OCI-LY7 (cell line): ENCODE measurements at regions not wholly inside any gene's neighbourhood (a gene's known extent, or its start where the extent isn't known, plus 50 kb on each side); places are given as distances from the start of the nearest gene placed in this dataset.

ENCODE experiments used
- BruUV-seq: library from RNA; stranded (reverse); fragments of 400-500 nt; replicated peaks from 2 replicates; lab custom pipeline; 2021; lab: Mats Ljungman, UMichigan
- CTCF ChIA-PET: fragments of 300-600 bp; sonication (Branson Sonifier 250); formaldehyde crosslinking; loops from one replicate; lab custom pipeline; 2022; ENCODE audit warnings: antibody characterized with exemption; ENCODE audit not compliant: unreplicated experiment; lab: Charles Lee
- POLR2A ChIA-PET: fragments of 300-600 bp; sonication (Branson Sonifier 250); formaldehyde crosslinking; loops from one replicate; lab custom pipeline; 2022; ENCODE audit warnings: antibody characterized with exemption; lab: Charles Lee
- DNase-seq: peaks from one replicate; pipeline ENCODE4 v3.0.0-alpha.2; 2015; ENCODE audit warnings: low spot score
- H2AFZ ChIP-seq: fragments of 200-600 bp; sonication (generic), shearing (Covaris generic); 2 replicates; pipeline ENCODE4 v1.6.1; 2014; ENCODE audit warnings: mild to moderate bottlenecking, antibody characterized with exemption, low read length, moderate library complexity
- H3K27ac ChIP-seq: fragments of 200-600 bp; sonication (generic); 2 replicates; pipeline ENCODE4 v1.5.1; 2014; ENCODE audit warnings: mixed run types, low read depth, mild to moderate bottlenecking, moderate library complexity, low read length, inconsistent platforms; ENCODE audit not compliant: poor library complexity, severe bottlenecking
- H3K36me3 ChIP-seq: fragments of 200-600 bp; sonication (generic); 2 replicates; pipeline ENCODE4 v1.6.1; 2014; ENCODE audit warnings: mild to moderate bottlenecking, antibody characterized with exemption, low read length, moderate library complexity, mixed read lengths; ENCODE audit not compliant: insufficient read depth
- H3K4me1 ChIP-seq: fragments of 200-600 bp; sonication (generic); 2 replicates; pipeline ENCODE4 v1.5.1; 2014; ENCODE audit warnings: mild to moderate bottlenecking, low read length; ENCODE audit not compliant: insufficient read depth, poor library complexity, severe bottlenecking
- H3K4me2 ChIP-seq: fragments of 200-600 bp; sonication (generic); 2 replicates; pipeline ENCODE4 v1.6.1; 2014; ENCODE audit warnings: mild to moderate bottlenecking, low read length
- H3K4me3 ChIP-seq: fragments of 200-600 bp; sonication (generic); 2 replicates; pipeline ENCODE4 v1.5.1; 2014; ENCODE audit warnings: mild to moderate bottlenecking, low read depth, low read length; ENCODE audit not compliant: poor library complexity, severe bottlenecking
- H3K79me2 ChIP-seq: fragments of 200-600 bp; sonication (generic); 2 replicates; pipeline ENCODE4 v1.6.1; 2016; ENCODE audit warnings: low read depth, mild to moderate bottlenecking, low read length, moderate library complexity, mixed read lengths; ENCODE audit not compliant: insufficient read depth
- H3K9me2 ChIP-seq: fragments of 200-600 bp; sonication (generic); 2 replicates; pipeline ENCODE4 v1.6.1; 2016; ENCODE audit warnings: mild to moderate bottlenecking, low read length, mixed read lengths; ENCODE audit not compliant: insufficient read depth
- H3K9me3 ChIP-seq: fragments of 200-600 bp; sonication (generic); 2 replicates; pipeline ENCODE4 v1.6.1; 2014; ENCODE audit warnings: mild to moderate bottlenecking, mixed run types, low read length, mixed read lengths
- H4K20me1 ChIP-seq: fragments of 200-600 bp; sonication (generic); 2 replicates; pipeline ENCODE4 v1.6.1; 2014; ENCODE audit warnings: mild to moderate bottlenecking, antibody characterized with exemption, low read length, moderate library complexity, mixed read lengths; ENCODE audit not compliant: insufficient read depth
- CTCF ChIP-seq: fragments of 200-600 bp; sonication (generic); conservative IDR thresholded peaks from 2 replicates; pipeline ENCODE4 v1.5.1; 2014; ENCODE audit warnings: mild to moderate bottlenecking, antibody characterized with exemption, low read length, moderate library complexity, mixed read lengths
- EZH2phosphoT487 ChIP-seq: fragments of 200-600 bp; sonication (generic); IDR thresholded peaks from 2 replicates; pipeline ENCODE4 v1.6.1; 2018; ENCODE audit warnings: low read depth, borderline replicate concordance, mild to moderate bottlenecking, mixed run types, antibody characterized with exemption, low read length, moderate library complexity, mixed read lengths
- intact Hi-C: fragments of 100-400 bp; cut with micrococcal nuclease; formaldehyde crosslinking; loops from one replicate; pipeline ENCODE4 v1.10.0; 2022; ENCODE audit not compliant: unreplicated experiment

- H3K27ac ChIP-seq: no peak overlapping the region
- no peaks in the 10 kb centered on the region for H3K4me1 ChIP-seq
- no peak overlapping the region for H3K4me3 ChIP-seq
- intact Hi-C loops: no loop called here
- H3K9me2 ChIP-seq: no peaks in the 10 kb centered on the region
- CTCF ChIA-PET: no interaction called here
- BruUV-seq: no TSS peak
- TF ChIP-seq CTCF (no peak), EZH2phosphoT487 (no peak)
- H3K36me3 ChIP-seq: no peaks in the 10 kb centered on the region
- H2AFZ ChIP-seq: no peak overlapping the region
- H3K4me2 ChIP-seq: no peak overlapping the region
- H3K79me2 ChIP-seq: no peaks in the 10 kb centered on the region
- no peaks in the 10 kb centered on the region for H3K9me3 ChIP-seq
- no peaks in the 10 kb centered on the region for H4K20me1 ChIP-seq
- no peak for DNase-seq
- POLR2A ChIA-PET: interaction anchor here (0.5 kb wide), 1 partner anchor 869 kb away, joined by 3 read pairs; no protein-coding TSS in a partner anchor
Measured at GRCh38 chr4:171612907-171613306, 200.3 kb upstream of the GALNTL6 start.

- DNase-seq: no peak
- Histone ChIP-seq H2AFZ (no peak overlapping the region), H3K9me3 (no peaks in the 10 kb centered on the region), H3K4me1 (no peaks in the 10 kb centered on the region), H4K20me1 (no peaks in the 10 kb centered on the region), H3K9me2 (no peaks in the 10 kb centered on the region), H3K36me3 (no peaks in the 10 kb centered on the region), H3K4me2 (no peak overlapping the region), H3K79me2 (no peaks in the 10 kb centered on the region), H3K27ac (no peak overlapping the region), H3K4me3 (no peak overlapping the region)
- TF ChIP-seq CTCF (no peak), EZH2phosphoT487 (no peak)
- CTCF ChIA-PET: no interaction called here
- intact Hi-C loops: no loop called here
- POLR2A ChIA-PET: interaction anchor here (0.6 to 0.9 kb wide), 4 partner anchors 9 to 178 kb away, joined by 3 to 4 read pairs (median 3); no protein-coding TSS in a partner anchor
- BruUV-seq: no TSS peak
Measured at GRCh38 chr4:171602638-171603355, 210.4 kb upstream of the GALNTL6 start.

- no peak overlapping the region for H3K4me2 ChIP-seq
- BruUV-seq: no TSS peak
- no peaks in the 10 kb centered on the region for H3K9me3 ChIP-seq
- H3K79me2 ChIP-seq: no peaks in the 10 kb centered on the region
- no peak overlapping the region for H3K4me3 ChIP-seq
- no peaks in the 10 kb centered on the region for H4K20me1 ChIP-seq
- H3K9me2 ChIP-seq: no peaks in the 10 kb centered on the region
- no peak overlapping the region for H3K27ac ChIP-seq
- CTCF ChIA-PET: no interaction called here
- H3K36me3 ChIP-seq: no peaks in the 10 kb centered on the region
- intact Hi-C loops: no loop called here
- no peak overlapping the region for H2AFZ ChIP-seq
- H3K4me1 ChIP-seq: no peaks in the 10 kb centered on the region
- DNase-seq: no peak
- TF ChIP-seq EZH2phosphoT487: no peak
- TF ChIP-seq CTCF: no peak
- POLR2A ChIA-PET: no interaction called here
Measured at GRCh38 chr4:171601091-171601490, 212.1 kb upstream of the GALNTL6 start.
